ENCODE measurements at regions not wholly inside any gene's neighbourhood (a gene's known extent, or its start where the extent isn't known, plus 50 kb on each side); places are given as distances from the start of the nearest gene placed in this dataset.

DNA sequence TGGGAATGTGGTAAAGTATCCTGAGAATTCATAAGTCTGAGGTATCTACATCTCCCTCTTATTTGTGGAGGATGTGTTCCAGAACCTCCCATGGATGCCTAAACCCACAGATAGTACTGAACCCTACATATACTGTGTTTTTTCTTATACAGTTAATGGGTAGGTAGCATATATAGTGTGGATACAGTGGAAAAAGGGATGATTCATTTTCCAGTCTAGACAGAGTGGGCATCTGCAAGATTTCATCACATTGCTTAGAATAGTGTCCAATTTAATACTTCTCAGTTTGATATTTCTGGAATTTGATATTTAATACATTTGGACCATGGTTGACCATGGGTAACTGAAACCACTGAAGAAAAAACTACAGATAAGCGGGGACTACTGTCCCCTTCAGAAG is 155.0 kb upstream of the ANKRD50 start:
- TF ChIP-seq CREB5 (CRISPR knock-in tag; IDR thresholded peaks at IDR 0.05; ENCODE audit: low read depth) = no peak
- no peak for TF ChIP-seq PPARA (CRISPR knock-in tag; IDR thresholded peaks at IDR 0.05; ENCODE audit: borderline replicate concordance)
- TF ChIP-seq, protein P1, sequence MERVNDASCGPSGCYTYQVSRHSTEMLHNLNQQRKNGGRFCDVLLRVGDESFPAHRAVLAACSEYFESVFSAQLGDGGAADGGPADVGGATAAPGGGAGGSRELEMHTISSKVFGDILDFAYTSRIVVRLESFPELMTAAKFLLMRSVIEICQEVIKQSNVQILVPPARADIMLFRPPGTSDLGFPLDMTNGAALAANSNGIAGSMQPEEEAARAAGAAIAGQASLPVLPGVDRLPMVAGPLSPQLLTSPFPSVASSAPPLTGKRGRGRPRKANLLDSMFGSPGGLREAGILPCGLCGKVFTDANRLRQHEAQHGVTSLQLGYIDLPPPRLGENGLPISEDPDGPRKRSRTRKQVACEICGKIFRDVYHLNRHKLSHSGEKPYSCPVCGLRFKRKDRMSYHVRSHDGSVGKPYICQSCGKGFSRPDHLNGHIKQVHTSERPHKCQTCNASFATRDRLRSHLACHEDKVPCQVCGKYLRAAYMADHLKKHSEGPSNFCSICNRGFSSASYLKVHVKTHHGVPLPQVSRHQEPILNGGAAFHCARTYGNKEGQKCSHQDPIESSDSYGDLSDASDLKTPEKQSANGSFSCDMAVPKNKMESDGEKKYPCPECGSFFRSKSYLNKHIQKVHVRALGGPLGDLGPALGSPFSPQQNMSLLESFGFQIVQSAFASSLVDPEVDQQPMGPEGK (CRISPR knock-in tag; IDR thresholded peaks at IDR 0.05; ENCODE audit: borderline replicate concordance) = no peak
- TF ChIP-seq ZNF565 (CRISPR knock-in tag; conservative IDR thresholded peaks at IDR 0.05; ENCODE audit: low read depth) = no peak
- TF ChIP-seq ARNTL (CRISPR knock-in tag; IDR thresholded peaks at IDR 0.05; ENCODE audit: borderline replicate concordance, low read depth) = no peak
- no peak for TF ChIP-seq ZFP30 (CRISPR knock-in tag; IDR thresholded peaks at IDR 0.05)
- no peak for TF ChIP-seq ZFP3 (CRISPR knock-in tag; IDR thresholded peaks at IDR 0.05)
